ENCODE measurements at regions not wholly inside any gene's neighbourhood (a gene's known extent, or its start where the extent isn't known, plus 50 kb on each side); places are given as distances from the start of the nearest gene placed in this dataset.

GRCh38 chr9:119033596-119033995, 335.6 kb downstream of the BRINP1 start:
- TF ChIP-seq ZNF70 (CRISPR knock-in tag; IDR thresholded peaks at IDR 0.05) (no peak), CSRNP3 (CRISPR knock-in tag; IDR thresholded peaks at IDR 0.05) (no peak), PPARA (CRISPR knock-in tag; IDR thresholded peaks at IDR 0.05; ENCODE audit: borderline replicate concordance) (no peak), BACH2 (CRISPR knock-in tag; IDR thresholded peaks at IDR 0.05; ENCODE audit: borderline replicate concordance) (no peak), ARNTL (CRISPR knock-in tag; IDR thresholded peaks at IDR 0.05; ENCODE audit: borderline replicate concordance, low read depth) (no peak)
